HFF-Myc (cell line): ENCODE measurements at regions not wholly inside any gene's neighbourhood (a gene's known extent, or its start where the extent isn't known, plus 50 kb on each side); places are given as distances from the start of the nearest gene placed in this dataset.
"Not testable (repeated sequence)": the region's sequence is repeated elsewhere in the genome, so short reads cannot be mapped to it uniquely, and the experiment has no call there.

Experiments used
- DNase-seq: peaks from one replicate; pipeline ENCODE4 v3.0.0-alpha.2; 2011; ENCODE audit warnings: low read depth; ENCODE audit errors: extremely low read depth
- H3K4me3 ChIP-seq: replicated peaks from 2 replicates; pipeline ENCODE4 v1.5.1; 2011; ENCODE audit warnings: low read depth, mild to moderate bottlenecking, control low read depth, low read length
- CTCF ChIP-seq: IDR thresholded peaks from 2 replicates; pipeline ENCODE4 v1.5.1; 2012; ENCODE audit warnings: mild to moderate bottlenecking, low read depth, low read length, control low read depth; ENCODE audit errors: missing control alignments

- not testable (repeated sequence) for DNase-seq, H3K4me3 ChIP-seq
Observed at GRCh38 chr2:158866082-158866481, 71.0 kb downstream of the DAPL1 start.

- H3K4me3 ChIP-seq, DNase-seq: not testable (repeated sequence)
Observed at GRCh38 chr2:158867531-158868191, 72.5 kb downstream of the DAPL1 start.

GRCh38 chr2:158868386-158868785, 73.3 kb downstream of the DAPL1 start:
- not testable (repeated sequence) for DNase-seq, H3K4me3 ChIP-seq

- not testable (repeated sequence) for DNase-seq
Observed at GRCh38 chr2:158869122-158869521, 74.0 kb downstream of the DAPL1 start.

GRCh38 chr2:158869609-158870008, 74.5 kb downstream of the DAPL1 start:
- not testable (repeated sequence) for DNase-seq, H3K4me3 ChIP-seq

More at GRCh38 chr2:158869122-158869521, 74.0 kb downstream of the DAPL1 start:
- H3K4me3 ChIP-seq: not testable (repeated sequence)

GRCh38 chr2:158878003-158878402, 82.9 kb downstream of the DAPL1 start:
- DNase-seq: no peak
- no peak overlapping the region for H3K4me3 ChIP-seq
- TF ChIP-seq CTCF: no peak

- H3K4me3 ChIP-seq: no peak overlapping the region
- TF ChIP-seq CTCF: no peak
- no peak for DNase-seq
Observed at GRCh38 chr2:158879229-158879903, 84.2 kb downstream of the DAPL1 start.

GRCh38 chr2:158882297-158882696, 86.1 kb upstream of the TANC1 start:
- no peak overlapping the region for H3K4me3 ChIP-seq
- no peak for TF ChIP-seq CTCF
- no peak for DNase-seq

GRCh38 chr2:158884552-158884951, 83.9 kb upstream of the TANC1 start:
- DNase-seq, H3K4me3 ChIP-seq: not testable (repeated sequence)

GRCh38 chr2:158885018-158885678, 83.3 kb upstream of the TANC1 start:
- DNase-seq, H3K4me3 ChIP-seq: not testable (repeated sequence)

- DNase-seq, H3K4me3 ChIP-seq: not testable (repeated sequence)
Observed at GRCh38 chr2:158885679-158886050, 82.8 kb upstream of the TANC1 start.
